ENCODE measurements at regions not wholly inside any gene's neighbourhood (a gene's known extent, or its start where the extent isn't known, plus 50 kb on each side); places are given as distances from the start of the nearest gene placed in this dataset.

- Mint-ChIP-seq H3K27me3 (peaks cover 0 to 10% (median 0%) of the 10 kb centered on the region in 5 donors), H3K4me1 (peaks cover 0 to 2% (median 0%) of the 10 kb centered on the region in 7 donors), H3K27ac (no peak overlapping the region), H3K36me3 (no peaks in the 10 kb centered on the region), H3K9me3 (no peaks in the 10 kb centered on the region), H3K4me3 (no peak overlapping the region)
- ChIA-PET CTCF (interaction anchor here (0.5 kb wide), 2 partner anchors 27 to 285 kb away, joined by 3 read pairs; no protein-coding TSS in a partner anchor), POLR2A (no interaction called here)
- no peaks in the 10 kb centered on the region for H3K4me1 ChIP-seq (ENCODE audit: control insufficient read depth in 2 of 2, insufficient read depth in 2 of 2, low read length in 2 of 2)
- DNase-seq (no peak), ATAC-seq (no peak)
- no peaks in the 10 kb centered on the region for H3K27me3 ChIP-seq (ENCODE audit: control insufficient read depth in 2 of 2, insufficient read depth in 2 of 2, low read length in 2 of 2)
- H3K36me3 ChIP-seq (ENCODE audit: control insufficient read depth in 2 of 3, insufficient read depth in 3 of 3, low read length in 3 of 3), result no peaks in the 10 kb centered on the region
- H3K9me3 ChIP-seq (ENCODE audit: control insufficient read depth in 2 of 3, low read length in 3 of 3), result no peaks in the 10 kb centered on the region
- H3K27ac ChIP-seq (ENCODE audit: low read depth, low read length), result no peak overlapping the region
- intact Hi-C loops (cut with micrococcal nuclease), result no loop called here
- no peak overlapping the region for H3K4me3 ChIP-seq (ENCODE audit: low read length)
Measured at GRCh38 chr3:14288833-14289451, 110.3 kb downstream of the LSM3 start.

GRCh38 chr3:14289590-14290461 lies 111.2 kb downstream of the LSM3 start:
- ATAC-seq (no peak), DNase-seq (no peak)
- CTCF ChIA-PET, result no interaction called here
- Histone ChIP-seq H3K9me3 (ENCODE audit: control insufficient read depth in 2 of 3, low read length in 3 of 3) (no peaks in the 10 kb centered on the region), H3K27me3 (ENCODE audit: control insufficient read depth in 2 of 2, insufficient read depth in 2 of 2, low read length in 2 of 2) (no peaks in the 10 kb centered on the region), H3K27ac (ENCODE audit: low read depth, low read length) (no peak overlapping the region), H3K4me3 (ENCODE audit: low read length) (no peak overlapping the region), H3K36me3 (ENCODE audit: control insufficient read depth in 2 of 3, insufficient read depth in 3 of 3, low read length in 3 of 3) (no peaks in the 10 kb centered on the region), H3K4me1 (ENCODE audit: control insufficient read depth in 2 of 2, insufficient read depth in 2 of 2, low read length in 2 of 2) (no peaks in the 10 kb centered on the region)
- H3K36me3 Mint-ChIP-seq, result no peaks in the 10 kb centered on the region
- intact Hi-C loops (cut with micrococcal nuclease), result no loop called here
- H3K4me3 Mint-ChIP-seq, result no peak overlapping the region
- H3K27ac Mint-ChIP-seq, result no peak overlapping the region
- peaks cover 0 to 3% (median 0%) of the 10 kb centered on the region in 11 donors for H3K9me3 Mint-ChIP-seq
- peaks cover 0 to 7% (median 0%) of the 10 kb centered on the region in 7 donors for H3K4me1 Mint-ChIP-seq
- H3K27me3 Mint-ChIP-seq, result peaks cover 0 to 17% (median 0%) of the 10 kb centered on the region in 5 donors
- POLR2A ChIA-PET, result no interaction called here

GRCh38 chr3:14290631-14291385 lies 111.6 kb upstream of the SLC6A6 start:
- H3K36me3 ChIP-seq (ENCODE audit: control insufficient read depth in 2 of 3, insufficient read depth in 3 of 3, low read length in 3 of 3), result no peaks in the 10 kb centered on the region
- CTCF ChIA-PET, result no interaction called here
- H3K9me3 ChIP-seq (ENCODE audit: control insufficient read depth in 2 of 3, low read length in 3 of 3), result no peaks in the 10 kb centered on the region
- Mint-ChIP-seq H3K27me3 (peaks cover 0 to 22% (median 0%) of the 10 kb centered on the region in 5 donors), H3K4me1 (peaks cover 0 to 8% (median 0%) of the 10 kb centered on the region in 7 donors), H3K4me3 (no peak overlapping the region), H3K9me3 (peaks cover 0 to 3% (median 0%) of the 10 kb centered on the region in 11 donors), H3K36me3 (no peaks in the 10 kb centered on the region), H3K27ac (no peak overlapping the region)
- H3K27ac ChIP-seq (ENCODE audit: low read depth, low read length), result no peak overlapping the region
- POLR2A ChIA-PET, result no interaction called here
- no peaks in the 10 kb centered on the region for H3K4me1 ChIP-seq (ENCODE audit: control insufficient read depth in 2 of 2, insufficient read depth in 2 of 2, low read length in 2 of 2)
- intact Hi-C loops (cut with micrococcal nuclease), result no loop called here
- ATAC-seq (no peak), DNase-seq (no peak)
- no peak overlapping the region for H3K4me3 ChIP-seq (ENCODE audit: low read length)
- no peaks in the 10 kb centered on the region for H3K27me3 ChIP-seq (ENCODE audit: control insufficient read depth in 2 of 2, insufficient read depth in 2 of 2, low read length in 2 of 2)

- no peak for ATAC-seq
- Mint-ChIP-seq H3K4me3 (no peak overlapping the region), H3K27me3 (peaks cover 0 to 28% (median 14%) of the 10 kb centered on the region in 5 donors), H3K9me3 (peaks cover 0 to 3% (median 0%) of the 10 kb centered on the region in 11 donors), H3K27ac (no peak overlapping the region), H3K36me3 (no peaks in the 10 kb centered on the region), H3K4me1 (peaks cover 0 to 8% (median 0%) of the 10 kb centered on the region in 7 donors)
- Histone ChIP-seq H3K4me3 (ENCODE audit: low read length) (no peak overlapping the region), H3K27me3 (ENCODE audit: control insufficient read depth in 2 of 2, insufficient read depth in 2 of 2, low read length in 2 of 2) (no peaks in the 10 kb centered on the region), H3K36me3 (ENCODE audit: control insufficient read depth in 2 of 3, insufficient read depth in 3 of 3, low read length in 3 of 3) (no peaks in the 10 kb centered on the region), H3K9me3 (ENCODE audit: control insufficient read depth in 2 of 3, low read length in 3 of 3) (no peaks in the 10 kb centered on the region), H3K27ac (ENCODE audit: low read depth, low read length) (no peak overlapping the region), H3K4me1 (ENCODE audit: control insufficient read depth in 2 of 2, insufficient read depth in 2 of 2, low read length in 2 of 2) (no peaks in the 10 kb centered on the region)
- DNase-seq, result no peak
- ChIA-PET CTCF (no interaction called here), POLR2A (no interaction called here)
- intact Hi-C loops (cut with micrococcal nuclease), result no loop called here
Measured at GRCh38 chr3:14295037-14295436, 107.4 kb upstream of the SLC6A6 start.

- H3K4me3 Mint-ChIP-seq, result no peak overlapping the region
- H3K27ac ChIP-seq (ENCODE audit: low read depth, low read length), result no peak overlapping the region
- no peak overlapping the region for H3K27ac Mint-ChIP-seq
- H3K4me3 ChIP-seq (ENCODE audit: low read length), result no peak overlapping the region
- ChIA-PET POLR2A (no interaction called here), CTCF (interaction anchor here (0.7 kb wide), 1 partner anchor 63 kb away, joined by 5 read pairs; no protein-coding TSS in a partner anchor)
- peaks cover 0 to 3% (median 0%) of the 10 kb centered on the region in 11 donors for H3K9me3 Mint-ChIP-seq
- no peak for ATAC-seq
- no peaks in the 10 kb centered on the region for H3K9me3 ChIP-seq (ENCODE audit: control insufficient read depth in 2 of 3, low read length in 3 of 3)
- no peaks in the 10 kb centered on the region for H3K27me3 ChIP-seq (ENCODE audit: control insufficient read depth in 2 of 2, insufficient read depth in 2 of 2, low read length in 2 of 2)
- no peaks in the 10 kb centered on the region for H3K4me1 ChIP-seq (ENCODE audit: control insufficient read depth in 2 of 2, insufficient read depth in 2 of 2, low read length in 2 of 2)
- H3K4me1 Mint-ChIP-seq, result peaks cover 0 to 8% (median 0%) of the 10 kb centered on the region in 7 donors
- H3K36me3 ChIP-seq (ENCODE audit: control insufficient read depth in 2 of 3, insufficient read depth in 3 of 3, low read length in 3 of 3), result no peaks in the 10 kb centered on the region
- intact Hi-C loops (cut with micrococcal nuclease), result no loop called here
- no peaks in the 10 kb centered on the region for H3K36me3 Mint-ChIP-seq
- no peak for DNase-seq
- H3K27me3 Mint-ChIP-seq, result peaks cover 0 to 21% (median 14%) of the 10 kb centered on the region in 5 donors
Measured at GRCh38 chr3:14295801-14296200, 106.6 kb upstream of the SLC6A6 start.

- Histone ChIP-seq H3K9me3 (ENCODE audit: control insufficient read depth in 2 of 3, low read length in 3 of 3) (no peaks in the 10 kb centered on the region), H3K27me3 (ENCODE audit: control insufficient read depth in 2 of 2, insufficient read depth in 2 of 2, low read length in 2 of 2) (no peaks in the 10 kb centered on the region), H3K27ac (ENCODE audit: low read depth, low read length) (no peak overlapping the region), H3K4me3 (ENCODE audit: low read length) (no peak overlapping the region), H3K36me3 (ENCODE audit: control insufficient read depth in 2 of 3, insufficient read depth in 3 of 3, low read length in 3 of 3) (no peaks in the 10 kb centered on the region), H3K4me1 (ENCODE audit: control insufficient read depth in 2 of 2, insufficient read depth in 2 of 2, low read length in 2 of 2) (no peaks in the 10 kb centered on the region)
- DNase-seq, result no peak
- POLR2A ChIA-PET, result no interaction called here
- peaks cover 0 to 8% (median 0%) of the 10 kb centered on the region in 7 donors for H3K4me1 Mint-ChIP-seq
- no peaks in the 10 kb centered on the region for H3K36me3 Mint-ChIP-seq
- H3K9me3 Mint-ChIP-seq, result peaks cover 0 to 3% (median 0%) of the 10 kb centered on the region in 11 donors
- H3K27me3 Mint-ChIP-seq, result peaks cover 0 to 21% (median 14%) of the 10 kb centered on the region in 5 donors
- intact Hi-C loops (cut with micrococcal nuclease), result no loop called here
- ATAC-seq, result no peak
- H3K27ac Mint-ChIP-seq, result no peak overlapping the region
- no peak overlapping the region for H3K4me3 Mint-ChIP-seq
- CTCF ChIA-PET, result no interaction called here
Measured at GRCh38 chr3:14297305-14297704, 105.1 kb upstream of the SLC6A6 start.
